SU-DHL-6 (cell line): ENCODE measurements at regions not wholly inside any gene's neighbourhood (a gene's known extent, or its start where the extent isn't known, plus 50 kb on each side); places are given as distances from the start of the nearest gene placed in this dataset.

ENCODE experiments used
- CTCF ChIP-seq: fragments of 200-600 bp; sonication (generic); IDR thresholded peaks from one replicate; pipeline ENCODE4 v1.5.1; 2017; ENCODE audit warnings: antibody characterized with exemption, mild to moderate bottlenecking, low read length, moderate library complexity; ENCODE audit not compliant: insufficient read depth, poor library complexity, severe bottlenecking
- EZH2phosphoT487 ChIP-seq: fragments of 200-600 bp; sonication (generic), shearing (Covaris generic); conservative IDR thresholded peaks from 2 replicates; pipeline ENCODE4 v1.6.1; 2018; ENCODE audit warnings: mild to moderate bottlenecking, antibody characterized with exemption, low read length, moderate library complexity, mixed read lengths

GRCh38 chr10:57919864-57920263 is 347.8 kb downstream of the IPMK start:
- TF ChIP-seq CTCF (no peak), EZH2phosphoT487 (no peak)
